ENCODE measurements at regions not wholly inside any gene's neighbourhood (a gene's known extent, or its start where the extent isn't known, plus 50 kb on each side); places are given as distances from the start of the nearest gene placed in this dataset.

DNA sequence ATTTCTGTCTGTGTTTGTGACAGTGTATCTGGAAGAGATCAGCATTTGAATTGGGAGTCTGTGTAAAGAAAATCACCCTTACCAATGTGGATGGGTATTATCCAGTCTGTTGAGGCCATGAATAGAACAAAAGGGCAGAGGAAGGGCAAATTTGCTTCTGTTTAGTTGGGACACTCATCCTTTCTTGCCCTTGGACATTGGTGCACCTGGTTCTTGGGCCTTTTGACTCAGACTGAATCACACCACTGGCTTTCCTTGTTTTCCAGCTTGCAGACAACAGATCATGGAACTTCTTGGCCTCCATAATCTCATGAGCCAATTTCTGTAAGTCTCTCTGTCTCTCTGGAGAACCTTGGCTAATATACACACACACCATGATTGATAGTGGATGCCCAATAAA, 164.4 kb upstream of the SGO1 start:
- Histone ChIP-seq H3K27me3 (no peaks in the 10 kb centered on the region), H3K36me3 (no peaks in the 10 kb centered on the region), H3K9me3 (no peaks in the 10 kb centered on the region), H3K27ac (no peak overlapping the region), H3K4me1 (no peaks in the 10 kb centered on the region), H3K4me3 (no peak overlapping the region)
- TF ChIP-seq, protein P1, sequence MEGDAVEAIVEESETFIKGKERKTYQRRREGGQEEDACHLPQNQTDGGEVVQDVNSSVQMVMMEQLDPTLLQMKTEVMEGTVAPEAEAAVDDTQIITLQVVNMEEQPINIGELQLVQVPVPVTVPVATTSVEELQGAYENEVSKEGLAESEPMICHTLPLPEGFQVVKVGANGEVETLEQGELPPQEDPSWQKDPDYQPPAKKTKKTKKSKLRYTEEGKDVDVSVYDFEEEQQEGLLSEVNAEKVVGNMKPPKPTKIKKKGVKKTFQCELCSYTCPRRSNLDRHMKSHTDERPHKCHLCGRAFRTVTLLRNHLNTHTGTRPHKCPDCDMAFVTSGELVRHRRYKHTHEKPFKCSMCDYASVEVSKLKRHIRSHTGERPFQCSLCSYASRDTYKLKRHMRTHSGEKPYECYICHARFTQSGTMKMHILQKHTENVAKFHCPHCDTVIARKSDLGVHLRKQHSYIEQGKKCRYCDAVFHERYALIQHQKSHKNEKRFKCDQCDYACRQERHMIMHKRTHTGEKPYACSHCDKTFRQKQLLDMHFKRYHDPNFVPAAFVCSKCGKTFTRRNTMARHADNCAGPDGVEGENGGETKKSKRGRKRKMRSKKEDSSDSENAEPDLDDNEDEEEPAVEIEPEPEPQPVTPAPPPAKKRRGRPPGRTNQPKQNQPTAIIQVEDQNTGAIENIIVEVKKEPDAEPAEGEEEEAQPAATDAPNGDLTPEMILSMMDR (IDR thresholded peaks at IDR 0.05) = no peak
- ATAC-seq = no peak
- intact Hi-C loops (cut with DNase I) = no loop called here
- DNase-seq = no peak

- Histone ChIP-seq H3K27ac (no peak overlapping the region), H3K36me3 (no peaks in the 10 kb centered on the region), H3K9me3 (no peaks in the 10 kb centered on the region), H3K27me3 (no peaks in the 10 kb centered on the region), H3K4me3 (no peak overlapping the region), H3K4me1 (no peaks in the 10 kb centered on the region)
- TF ChIP-seq, protein P1 (IDR thresholded peaks at IDR 0.05) = no peak
- intact Hi-C loops (cut with DNase I) = no loop called here
- DNase-seq = no peak
- no peak for ATAC-seq
Observed at GRCh38 chr3:20346916-20347315, 160.9 kb upstream of the SGO1 start.

DNA sequence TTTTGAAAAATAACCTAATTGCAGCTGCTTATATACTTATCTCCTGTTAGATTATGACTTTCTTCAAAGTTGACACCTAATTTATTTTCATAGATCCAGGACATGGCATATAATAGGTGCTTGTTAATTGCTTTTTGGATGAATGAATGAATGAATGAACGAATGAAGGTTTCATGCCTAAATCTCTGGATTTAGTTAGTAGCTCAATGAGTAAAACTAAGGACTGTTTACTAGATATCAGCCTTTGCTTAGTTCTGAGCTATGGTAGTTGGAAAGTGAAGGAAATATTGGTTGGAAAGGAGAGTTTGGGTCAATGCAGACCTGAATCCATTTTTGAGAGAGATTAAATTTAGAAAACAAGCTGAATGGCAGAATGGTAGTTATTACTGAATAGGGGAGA, 160.4 kb upstream of the SGO1 start:
- no peak overlapping the region for H3K27ac ChIP-seq
- intact Hi-C loops (cut with DNase I) = no loop called here
- H3K9me3 ChIP-seq = no peaks in the 10 kb centered on the region
- H3K36me3 ChIP-seq = no peaks in the 10 kb centered on the region
- TF ChIP-seq, protein P1 (IDR thresholded peaks at IDR 0.05) = no peak
- DNase-seq = no peak
- no peak for ATAC-seq
- no peaks in the 10 kb centered on the region for H3K27me3 ChIP-seq
- H3K4me3 ChIP-seq = no peak overlapping the region
- H3K4me1 ChIP-seq = no peaks in the 10 kb centered on the region

DNA sequence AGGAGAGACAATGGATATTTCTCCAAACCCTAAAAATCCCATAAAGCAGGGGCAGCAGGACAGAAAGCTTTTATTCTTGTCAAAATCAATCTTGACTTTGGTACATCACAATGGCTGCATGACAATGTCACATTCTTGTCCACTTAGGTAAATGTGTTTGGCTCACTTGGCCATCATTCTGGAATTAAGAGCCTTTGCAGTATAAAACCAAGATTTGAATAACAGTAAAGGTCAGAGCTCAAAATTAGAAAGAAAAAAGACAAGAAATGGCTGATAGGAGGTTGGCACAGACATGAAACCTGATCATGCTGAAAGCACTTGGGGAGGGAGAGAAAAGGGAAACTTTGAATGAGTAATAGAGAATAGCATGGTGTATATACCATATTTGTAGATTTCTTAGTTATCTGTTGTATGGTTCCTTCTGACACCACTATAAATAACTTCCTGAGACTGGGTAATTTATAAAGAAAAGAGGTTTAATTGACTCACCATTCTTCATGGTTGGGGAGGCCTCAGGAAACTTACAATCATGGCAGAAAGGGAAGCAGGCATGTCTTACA, 158.5 kb upstream of the SGO1 start:
- intact Hi-C loops (cut with DNase I) = no loop called here
- ATAC-seq = no peak
- no peaks in the 10 kb centered on the region for H3K36me3 ChIP-seq
- DNase-seq = no peak
- H3K27me3 ChIP-seq = no peaks in the 10 kb centered on the region
- H3K4me3 ChIP-seq = no peak overlapping the region
- TF ChIP-seq, protein P1 (IDR thresholded peaks at IDR 0.05) = no peak
- H3K9me3 ChIP-seq = no peaks in the 10 kb centered on the region
- no peaks in the 10 kb centered on the region for H3K4me1 ChIP-seq
- no peak overlapping the region for H3K27ac ChIP-seq

DNA sequence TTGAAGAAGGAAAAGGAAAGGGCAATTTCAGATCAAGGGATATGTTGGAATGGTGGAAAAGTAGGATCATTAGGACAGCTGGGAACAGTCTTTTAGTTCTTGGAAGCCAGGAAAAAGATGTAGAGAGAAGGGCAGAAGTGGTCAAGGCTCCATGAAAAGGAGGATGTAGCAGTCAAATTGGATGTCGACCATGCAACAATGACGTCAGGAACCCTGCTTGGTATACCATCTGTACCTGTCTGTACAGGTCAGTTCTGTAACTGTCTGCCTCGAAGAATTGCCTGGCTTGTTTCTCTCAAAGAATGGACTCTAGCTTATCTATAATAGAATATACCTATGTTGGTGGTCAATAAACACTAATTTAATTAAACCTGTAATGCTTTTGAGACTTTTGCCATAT, 157.8 kb upstream of the SGO1 start:
- no peak overlapping the region for H3K27ac ChIP-seq
- H3K4me3 ChIP-seq = no peak overlapping the region
- no peaks in the 10 kb centered on the region for H3K36me3 ChIP-seq
- H3K4me1 ChIP-seq = no peaks in the 10 kb centered on the region
- DNase-seq (no peak), ATAC-seq (no peak)
- TF ChIP-seq, protein P1 (IDR thresholded peaks at IDR 0.05) = no peak
- H3K27me3 ChIP-seq = no peaks in the 10 kb centered on the region
- intact Hi-C loops (cut with DNase I) = no loop called here
- no peaks in the 10 kb centered on the region for H3K9me3 ChIP-seq

Data from left lung (tissue), 4 donors.